ENCODE measurements at regions not wholly inside any gene's neighbourhood (a gene's known extent, or its start where the extent isn't known, plus 50 kb on each side); places are given as distances from the start of the nearest gene placed in this dataset.

DNA sequence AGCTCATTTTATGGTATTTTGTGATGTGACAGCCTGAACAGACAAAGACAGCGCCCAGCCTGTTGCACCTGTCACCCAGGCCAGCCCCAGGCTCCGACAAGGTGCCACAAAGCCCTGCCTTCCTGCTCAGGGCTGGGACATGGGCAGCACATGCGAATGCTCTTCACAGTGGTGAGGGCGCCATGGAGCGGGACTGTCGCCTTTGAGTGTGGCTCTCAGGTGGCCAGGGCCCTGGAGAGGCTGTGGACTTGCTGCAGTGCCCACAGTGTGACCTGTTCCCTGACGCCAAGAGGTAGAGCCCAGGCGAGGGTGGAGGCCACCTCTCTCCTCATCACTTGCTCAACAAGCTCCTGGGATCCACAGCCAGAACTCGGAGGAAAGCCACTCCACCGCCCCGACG, 346.3 kb downstream of the SHANK2 start:
- no peaks in the 10 kb centered on the region for H3K36me3 ChIP-seq (ENCODE audit: control insufficient read depth, insufficient read depth, low read length)
- H3K79me2 ChIP-seq (ENCODE audit: control insufficient read depth, insufficient read depth, low read length) = no peaks in the 10 kb centered on the region
- no peak overlapping the region for H3K9ac ChIP-seq (ENCODE audit: insufficient read depth, low read length)
- H3K4me2 ChIP-seq (ENCODE audit: extremely low read depth, insufficient read depth, low read length) = no peak overlapping the region
- no peak overlapping the region for H3K4me3 ChIP-seq (replicated peaks in 1 of 4; ENCODE audit: control extremely low read depth in 1 of 4, insufficient read depth in 1 of 4, low read depth in 3 of 4, low read length in 4 of 4)
- DNase-seq (ENCODE audit: low read depth in 2 of 2) = no peak
- H3K27me3 ChIP-seq (ENCODE audit: control insufficient read depth, insufficient read depth, low read length) = no peaks in the 10 kb centered on the region
- no peaks in the 10 kb centered on the region for H3K4me1 ChIP-seq (ENCODE audit: control insufficient read depth, extremely low read depth, insufficient read depth, low read length)
- H3K9me3 ChIP-seq (ENCODE audit: control insufficient read depth, insufficient read depth, low read depth, low read length) = no peaks in the 10 kb centered on the region
- TF ChIP-seq, protein P1, sequence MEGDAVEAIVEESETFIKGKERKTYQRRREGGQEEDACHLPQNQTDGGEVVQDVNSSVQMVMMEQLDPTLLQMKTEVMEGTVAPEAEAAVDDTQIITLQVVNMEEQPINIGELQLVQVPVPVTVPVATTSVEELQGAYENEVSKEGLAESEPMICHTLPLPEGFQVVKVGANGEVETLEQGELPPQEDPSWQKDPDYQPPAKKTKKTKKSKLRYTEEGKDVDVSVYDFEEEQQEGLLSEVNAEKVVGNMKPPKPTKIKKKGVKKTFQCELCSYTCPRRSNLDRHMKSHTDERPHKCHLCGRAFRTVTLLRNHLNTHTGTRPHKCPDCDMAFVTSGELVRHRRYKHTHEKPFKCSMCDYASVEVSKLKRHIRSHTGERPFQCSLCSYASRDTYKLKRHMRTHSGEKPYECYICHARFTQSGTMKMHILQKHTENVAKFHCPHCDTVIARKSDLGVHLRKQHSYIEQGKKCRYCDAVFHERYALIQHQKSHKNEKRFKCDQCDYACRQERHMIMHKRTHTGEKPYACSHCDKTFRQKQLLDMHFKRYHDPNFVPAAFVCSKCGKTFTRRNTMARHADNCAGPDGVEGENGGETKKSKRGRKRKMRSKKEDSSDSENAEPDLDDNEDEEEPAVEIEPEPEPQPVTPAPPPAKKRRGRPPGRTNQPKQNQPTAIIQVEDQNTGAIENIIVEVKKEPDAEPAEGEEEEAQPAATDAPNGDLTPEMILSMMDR (conservative IDR thresholded peaks at IDR 0.05 in 1 of 2, IDR thresholded peaks at IDR 0.05 in 1 of 2; ENCODE audit: low read depth in 1 of 2, low read length in 2 of 2) = no peak
- no peak for TF ChIP-seq EZH2 (IDR thresholded peaks at IDR 0.05; ENCODE audit: low read length, missing control alignments)
- no peak overlapping the region for H3K27ac ChIP-seq (ENCODE audit: insufficient read depth, low read length)
- H4K20me1 ChIP-seq (ENCODE audit: control insufficient read depth, extremely low read depth, insufficient read depth, low read length) = no peaks in the 10 kb centered on the region
- H2AFZ ChIP-seq (ENCODE audit: low read length) = no peak overlapping the region

DNA sequence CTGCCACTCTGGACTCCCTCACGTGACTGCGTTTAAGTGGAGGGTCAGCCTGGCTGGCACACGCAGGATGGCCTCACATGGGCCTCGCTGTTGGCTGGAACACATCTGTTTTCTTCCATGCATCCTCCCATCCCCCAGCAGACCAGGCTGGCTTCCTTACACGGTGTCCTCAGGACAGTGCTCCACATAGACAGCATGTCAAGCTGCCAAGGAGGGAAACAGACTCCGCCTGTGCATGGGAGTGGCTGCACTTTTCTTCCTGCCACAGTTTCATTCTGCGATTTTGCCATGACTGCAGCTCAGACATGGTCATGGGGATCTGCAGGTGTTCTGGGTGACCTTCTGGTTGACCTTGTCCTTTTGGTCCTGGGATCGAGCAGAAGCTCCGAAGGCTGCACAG, 344.2 kb downstream of the SHANK2 start:
- H2AFZ ChIP-seq (ENCODE audit: low read length) = no peak overlapping the region
- no peak overlapping the region for H3K27ac ChIP-seq (ENCODE audit: insufficient read depth, low read length)
- H3K4me1 ChIP-seq (ENCODE audit: control insufficient read depth, extremely low read depth, insufficient read depth, low read length) = no peaks in the 10 kb centered on the region
- no peaks in the 10 kb centered on the region for H3K9me3 ChIP-seq (ENCODE audit: control insufficient read depth, insufficient read depth, low read depth, low read length)
- H4K20me1 ChIP-seq (ENCODE audit: control insufficient read depth, extremely low read depth, insufficient read depth, low read length) = no peaks in the 10 kb centered on the region
- H3K4me2 ChIP-seq (ENCODE audit: extremely low read depth, insufficient read depth, low read length) = no peak overlapping the region
- H3K4me3 ChIP-seq (replicated peaks in 1 of 4; ENCODE audit: control extremely low read depth in 1 of 4, insufficient read depth in 1 of 4, low read depth in 3 of 4, low read length in 4 of 4) = no peak overlapping the region
- no peaks in the 10 kb centered on the region for H3K36me3 ChIP-seq (ENCODE audit: control insufficient read depth, insufficient read depth, low read length)
- DNase-seq (ENCODE audit: low read depth in 2 of 2) = no peak
- TF ChIP-seq, protein P1 (conservative IDR thresholded peaks at IDR 0.05 in 1 of 2, IDR thresholded peaks at IDR 0.05 in 1 of 2; ENCODE audit: low read depth in 1 of 2, low read length in 2 of 2) = no peak
- TF ChIP-seq EZH2 (IDR thresholded peaks at IDR 0.05; ENCODE audit: low read length, missing control alignments) = no peak
- H3K27me3 ChIP-seq (ENCODE audit: control insufficient read depth, insufficient read depth, low read length) = no peaks in the 10 kb centered on the region
- H3K79me2 ChIP-seq (ENCODE audit: control insufficient read depth, insufficient read depth, low read length) = no peaks in the 10 kb centered on the region
- no peak overlapping the region for H3K9ac ChIP-seq (ENCODE audit: insufficient read depth, low read length)

GRCh38 chr11:70910835-70911234, 341.5 kb downstream of the SHANK2 start:
- no peaks in the 10 kb centered on the region for H4K20me1 ChIP-seq (ENCODE audit: control insufficient read depth, extremely low read depth, insufficient read depth, low read length)
- H2AFZ ChIP-seq (ENCODE audit: low read length) = no peak overlapping the region
- H3K4me2 ChIP-seq (ENCODE audit: extremely low read depth, insufficient read depth, low read length) = no peak overlapping the region
- no peaks in the 10 kb centered on the region for H3K79me2 ChIP-seq (ENCODE audit: control insufficient read depth, insufficient read depth, low read length)
- no peaks in the 10 kb centered on the region for H3K4me1 ChIP-seq (ENCODE audit: control insufficient read depth, extremely low read depth, insufficient read depth, low read length)
- H3K9me3 ChIP-seq (ENCODE audit: control insufficient read depth, insufficient read depth, low read depth, low read length) = no peaks in the 10 kb centered on the region
- no peak for TF ChIP-seq EZH2 (IDR thresholded peaks at IDR 0.05; ENCODE audit: low read length, missing control alignments)
- TF ChIP-seq, protein P1 (conservative IDR thresholded peaks at IDR 0.05 in 1 of 2, IDR thresholded peaks at IDR 0.05 in 1 of 2; ENCODE audit: low read depth in 1 of 2, low read length in 2 of 2) = no peak
- no peak overlapping the region for H3K27ac ChIP-seq (ENCODE audit: insufficient read depth, low read length)
- H3K9ac ChIP-seq (ENCODE audit: insufficient read depth, low read length) = no peak overlapping the region
- DNase-seq (ENCODE audit: low read depth in 2 of 2) = no peak
- no peaks in the 10 kb centered on the region for H3K27me3 ChIP-seq (ENCODE audit: control insufficient read depth, insufficient read depth, low read length)
- H3K4me3 ChIP-seq (replicated peaks in 1 of 4; ENCODE audit: control extremely low read depth in 1 of 4, insufficient read depth in 1 of 4, low read depth in 3 of 4, low read length in 4 of 4) = no peak overlapping the region
- no peaks in the 10 kb centered on the region for H3K36me3 ChIP-seq (ENCODE audit: control insufficient read depth, insufficient read depth, low read length)
